ENCODE measurements at regions not wholly inside any gene's neighbourhood (a gene's known extent, or its start where the extent isn't known, plus 50 kb on each side); places are given as distances from the start of the nearest gene placed in this dataset.

DNA sequence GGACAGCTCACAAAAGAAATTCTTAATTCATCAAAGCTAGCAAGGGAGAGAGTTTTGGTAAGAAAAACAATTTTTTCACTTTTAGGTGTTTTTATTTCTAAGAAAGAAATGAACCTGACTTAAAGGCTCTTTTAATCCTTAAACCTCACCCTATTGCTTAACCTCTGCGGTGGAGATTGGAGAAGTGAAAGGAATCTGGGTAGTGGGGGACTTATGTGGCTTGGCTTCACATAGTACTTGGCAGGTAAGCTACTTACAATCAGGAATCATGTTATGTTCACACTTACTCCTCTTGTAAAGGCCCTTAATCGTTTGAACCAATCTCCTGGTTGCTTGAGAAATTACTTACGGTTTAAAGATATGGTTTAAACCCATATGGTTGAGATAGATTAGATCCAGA is 104.8 kb downstream of the ISOC1 start:
- peak; percentile 35 for DNase-seq (ENCODE audit: low read depth)
- no peak overlapping the region for H3K4me3 ChIP-seq (ENCODE audit: low read length)
- TF ChIP-seq, protein P1, sequence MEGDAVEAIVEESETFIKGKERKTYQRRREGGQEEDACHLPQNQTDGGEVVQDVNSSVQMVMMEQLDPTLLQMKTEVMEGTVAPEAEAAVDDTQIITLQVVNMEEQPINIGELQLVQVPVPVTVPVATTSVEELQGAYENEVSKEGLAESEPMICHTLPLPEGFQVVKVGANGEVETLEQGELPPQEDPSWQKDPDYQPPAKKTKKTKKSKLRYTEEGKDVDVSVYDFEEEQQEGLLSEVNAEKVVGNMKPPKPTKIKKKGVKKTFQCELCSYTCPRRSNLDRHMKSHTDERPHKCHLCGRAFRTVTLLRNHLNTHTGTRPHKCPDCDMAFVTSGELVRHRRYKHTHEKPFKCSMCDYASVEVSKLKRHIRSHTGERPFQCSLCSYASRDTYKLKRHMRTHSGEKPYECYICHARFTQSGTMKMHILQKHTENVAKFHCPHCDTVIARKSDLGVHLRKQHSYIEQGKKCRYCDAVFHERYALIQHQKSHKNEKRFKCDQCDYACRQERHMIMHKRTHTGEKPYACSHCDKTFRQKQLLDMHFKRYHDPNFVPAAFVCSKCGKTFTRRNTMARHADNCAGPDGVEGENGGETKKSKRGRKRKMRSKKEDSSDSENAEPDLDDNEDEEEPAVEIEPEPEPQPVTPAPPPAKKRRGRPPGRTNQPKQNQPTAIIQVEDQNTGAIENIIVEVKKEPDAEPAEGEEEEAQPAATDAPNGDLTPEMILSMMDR (conservative IDR thresholded peaks at IDR 0.05; ENCODE audit: low read depth, low read length): no peak

DNA sequence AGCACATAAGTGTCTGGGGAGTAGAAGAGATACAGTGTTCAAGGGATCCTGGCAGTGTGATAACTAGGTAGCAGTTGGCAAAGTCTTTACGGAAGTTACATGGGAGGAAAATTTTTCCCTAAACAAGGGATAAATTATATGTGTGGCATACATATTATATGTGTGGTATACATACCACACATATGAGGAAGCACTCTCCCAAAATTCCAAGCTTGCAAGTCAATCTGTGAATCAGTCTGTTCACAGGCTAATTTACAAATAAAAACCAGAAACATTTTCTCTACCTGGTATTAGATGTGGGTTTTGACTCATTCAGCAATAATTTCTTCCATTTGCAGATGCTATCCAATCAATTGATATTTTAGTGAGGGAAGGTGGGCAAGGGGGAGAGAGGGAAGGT is 110.0 kb downstream of the ISOC1 start:
- DNase-seq (ENCODE audit: low read depth): no peak
- H3K4me3 ChIP-seq (ENCODE audit: low read length): no peak overlapping the region
- TF ChIP-seq, protein P1 (conservative IDR thresholded peaks at IDR 0.05; ENCODE audit: low read depth, low read length): no peak

DNA sequence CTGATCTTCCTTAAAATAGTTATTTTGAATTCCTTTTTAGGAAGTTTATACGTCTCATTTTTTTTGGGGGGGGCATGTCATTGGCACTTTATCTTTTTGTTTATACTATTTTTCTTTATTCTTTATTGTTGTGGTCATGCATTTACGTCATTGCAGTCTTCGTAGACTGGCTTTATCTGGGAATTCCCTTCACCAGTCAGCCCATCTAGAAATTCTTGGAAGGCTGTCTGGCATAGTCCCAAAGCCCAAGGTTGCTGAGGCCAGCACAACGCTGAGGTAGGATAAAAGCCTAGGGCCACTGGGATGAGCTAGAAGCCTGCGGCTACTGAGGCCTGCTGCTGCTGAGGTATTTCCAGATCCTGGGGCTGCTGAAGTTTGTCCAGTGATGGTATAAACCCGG is 121.5 kb downstream of the ISOC1 start:
- DNase-seq (ENCODE audit: low read depth): no peak
- H3K4me3 ChIP-seq (ENCODE audit: low read length): no peak overlapping the region
- TF ChIP-seq, protein P1 (conservative IDR thresholded peaks at IDR 0.05; ENCODE audit: low read depth, low read length): no peak

DNA sequence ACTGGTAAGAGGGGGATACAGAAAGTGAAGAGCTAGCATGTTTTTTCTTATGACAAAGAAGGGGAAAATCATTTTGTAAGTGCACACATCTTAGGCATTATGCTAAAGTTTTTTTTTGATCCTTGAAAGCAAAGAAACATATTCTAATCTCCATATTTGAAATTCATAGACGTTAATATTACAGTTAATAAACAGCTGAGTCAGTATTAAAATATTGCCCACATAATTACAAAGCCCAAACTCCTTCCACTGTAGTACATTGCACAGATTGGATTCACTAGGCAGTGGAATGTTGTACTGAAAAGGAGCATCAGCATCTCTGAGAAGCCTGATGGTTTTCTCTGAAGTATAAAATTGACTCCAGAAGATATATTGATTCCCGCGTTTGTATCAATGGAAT is 122.6 kb downstream of the ISOC1 start:
- no peak for DNase-seq (ENCODE audit: low read depth)
- TF ChIP-seq, protein P1 (conservative IDR thresholded peaks at IDR 0.05; ENCODE audit: low read depth, low read length): no peak
- H3K4me3 ChIP-seq (ENCODE audit: low read length): no peak overlapping the region

DNA sequence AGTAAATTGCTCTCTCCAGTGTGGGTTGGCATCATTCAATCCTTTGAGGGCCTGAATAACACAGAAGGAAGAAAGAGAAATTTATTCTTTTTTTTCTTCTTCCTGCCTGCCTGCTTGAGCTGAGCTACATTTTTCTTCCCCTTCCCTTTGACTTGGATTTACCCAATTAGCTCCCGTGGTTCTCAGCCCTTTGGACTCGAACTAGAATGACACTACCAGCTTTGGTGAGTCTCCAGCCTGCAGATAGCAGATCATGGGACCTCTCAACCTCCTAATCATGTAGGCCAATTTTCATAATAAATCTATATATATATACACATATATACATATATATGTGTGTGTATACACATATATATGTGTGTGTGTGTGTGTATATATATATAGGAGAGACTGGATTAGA is 128.6 kb downstream of the ISOC1 start:
- TF ChIP-seq, protein P1 (conservative IDR thresholded peaks at IDR 0.05; ENCODE audit: low read depth, low read length): no peak
- no peak for DNase-seq (ENCODE audit: low read depth)
- no peak overlapping the region for H3K4me3 ChIP-seq (ENCODE audit: low read length)

DNA sequence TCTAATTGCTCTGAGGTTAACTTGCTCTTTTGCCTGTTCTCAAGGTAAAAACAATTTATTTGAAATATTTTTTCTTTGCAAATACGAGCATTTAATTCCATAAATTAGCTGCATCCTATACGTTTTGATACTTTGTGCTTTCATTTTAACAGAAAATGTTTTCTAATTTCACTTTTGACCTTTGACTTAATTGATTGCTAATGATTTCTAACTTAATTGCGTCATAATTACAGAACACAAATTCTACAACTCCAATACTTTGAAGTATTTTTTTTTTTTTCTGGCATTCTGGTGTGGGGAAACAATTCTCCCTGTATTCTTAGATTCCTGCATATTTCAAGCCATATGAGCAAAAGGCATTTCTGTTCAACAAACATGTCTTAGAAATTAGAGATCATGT is 134.0 kb downstream of the ISOC1 start:
- TF ChIP-seq, protein P1 (conservative IDR thresholded peaks at IDR 0.05; ENCODE audit: low read depth, low read length): no peak
- DNase-seq (ENCODE audit: low read depth): no peak
- H3K4me3 ChIP-seq (ENCODE audit: low read length): no peak overlapping the region

DNA sequence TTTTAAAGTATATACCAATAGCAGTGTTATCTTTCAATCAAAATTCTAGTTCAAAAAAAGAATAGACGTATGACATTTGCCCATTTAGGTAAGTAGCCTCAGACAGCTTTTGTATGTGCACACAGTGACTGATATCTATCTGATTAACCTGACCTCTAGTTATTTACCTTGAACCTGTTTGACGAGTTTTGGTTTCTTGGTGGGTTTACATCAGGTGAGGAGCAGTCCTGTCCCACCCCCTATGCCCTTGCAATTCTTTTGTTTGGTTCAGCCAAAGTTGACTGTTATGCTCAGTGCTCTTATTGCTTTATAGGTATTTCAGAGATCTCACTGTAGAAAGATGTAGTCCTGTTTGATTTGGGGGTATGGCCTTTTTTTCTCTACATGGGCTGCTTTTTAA is 147.2 kb downstream of the ISOC1 start:
- no peak for DNase-seq (ENCODE audit: low read depth)
- H3K4me3 ChIP-seq (ENCODE audit: low read length): no peak overlapping the region
- TF ChIP-seq, protein P1 (conservative IDR thresholded peaks at IDR 0.05; ENCODE audit: low read depth, low read length): no peak
